ENCODE measurements at regions not wholly inside any gene's neighbourhood (a gene's known extent, or its start where the extent isn't known, plus 50 kb on each side); places are given as distances from the start of the nearest gene placed in this dataset.

DNA sequence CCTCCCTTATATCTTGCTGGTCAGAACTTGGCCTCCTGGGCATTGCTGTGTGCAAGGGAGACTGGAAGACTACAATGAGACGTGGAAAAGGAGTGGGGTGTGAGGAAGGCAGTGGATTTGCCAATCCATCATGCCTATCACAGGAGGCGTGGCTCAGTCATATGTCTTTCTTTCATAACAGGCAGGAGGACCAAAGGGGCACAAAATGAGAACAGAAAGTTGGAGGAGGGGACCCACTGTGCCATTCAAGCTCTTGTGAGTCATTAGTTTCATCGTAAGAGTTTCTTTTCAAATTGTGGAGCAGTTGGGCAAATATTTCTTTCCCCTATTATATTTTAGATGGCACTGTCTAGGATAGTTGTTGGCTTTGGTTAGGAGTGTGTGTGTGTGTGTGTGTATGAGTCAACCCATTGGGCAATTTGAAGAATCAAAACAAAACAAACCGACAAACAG is 471.5 kb downstream of the TSHZ3 start:
- Histone ChIP-seq H4K20me1 (ENCODE audit: insufficient read depth, low read length) (no peaks in the 10 kb centered on the region), H3K79me2 (ENCODE audit: low read length) (no peaks in the 10 kb centered on the region), H3K9me3 (replicated peaks; ENCODE audit: insufficient read depth, low read length) (no peaks in the 10 kb centered on the region), H3K4me3 (ENCODE audit: low read length) (no peak overlapping the region), H3K27ac (ENCODE audit: low read length) (no peak overlapping the region), H3K4me2 (ENCODE audit: low read depth, low read length) (no peak overlapping the region), H3K9me2 (replicated peaks; ENCODE audit: insufficient read depth, low read length) (no peaks in the 10 kb centered on the region), H2AFZ (ENCODE audit: low read length) (no peak overlapping the region), H3K27me3 (replicated peaks; ENCODE audit: insufficient read depth, low read length) (no peaks in the 10 kb centered on the region; the same call in none of the 2 replicates), H3K36me3 (replicated peaks; ENCODE audit: insufficient read depth, low read length) (no peaks in the 10 kb centered on the region), H3K4me1 (ENCODE audit: low read length) (no peaks in the 10 kb centered on the region), H3F3A (ENCODE audit: insufficient read depth, low read length) (no peaks in the 10 kb centered on the region), H3K9ac (ENCODE audit: low read length) (no peak overlapping the region)
- DNase-seq = no peak
- TF ChIP-seq EZH2phosphoT487 (IDR thresholded peaks at IDR 0.05; ENCODE audit: low read length) (no peak), EZH2 (optimal IDR thresholded peaks at IDR 0.05; ENCODE audit: low read depth, low read length) (no peak)
- TF ChIP-seq, protein P1, sequence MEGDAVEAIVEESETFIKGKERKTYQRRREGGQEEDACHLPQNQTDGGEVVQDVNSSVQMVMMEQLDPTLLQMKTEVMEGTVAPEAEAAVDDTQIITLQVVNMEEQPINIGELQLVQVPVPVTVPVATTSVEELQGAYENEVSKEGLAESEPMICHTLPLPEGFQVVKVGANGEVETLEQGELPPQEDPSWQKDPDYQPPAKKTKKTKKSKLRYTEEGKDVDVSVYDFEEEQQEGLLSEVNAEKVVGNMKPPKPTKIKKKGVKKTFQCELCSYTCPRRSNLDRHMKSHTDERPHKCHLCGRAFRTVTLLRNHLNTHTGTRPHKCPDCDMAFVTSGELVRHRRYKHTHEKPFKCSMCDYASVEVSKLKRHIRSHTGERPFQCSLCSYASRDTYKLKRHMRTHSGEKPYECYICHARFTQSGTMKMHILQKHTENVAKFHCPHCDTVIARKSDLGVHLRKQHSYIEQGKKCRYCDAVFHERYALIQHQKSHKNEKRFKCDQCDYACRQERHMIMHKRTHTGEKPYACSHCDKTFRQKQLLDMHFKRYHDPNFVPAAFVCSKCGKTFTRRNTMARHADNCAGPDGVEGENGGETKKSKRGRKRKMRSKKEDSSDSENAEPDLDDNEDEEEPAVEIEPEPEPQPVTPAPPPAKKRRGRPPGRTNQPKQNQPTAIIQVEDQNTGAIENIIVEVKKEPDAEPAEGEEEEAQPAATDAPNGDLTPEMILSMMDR (IDR thresholded peaks at IDR 0.05; ENCODE audit: low read length) = no peak

DNA sequence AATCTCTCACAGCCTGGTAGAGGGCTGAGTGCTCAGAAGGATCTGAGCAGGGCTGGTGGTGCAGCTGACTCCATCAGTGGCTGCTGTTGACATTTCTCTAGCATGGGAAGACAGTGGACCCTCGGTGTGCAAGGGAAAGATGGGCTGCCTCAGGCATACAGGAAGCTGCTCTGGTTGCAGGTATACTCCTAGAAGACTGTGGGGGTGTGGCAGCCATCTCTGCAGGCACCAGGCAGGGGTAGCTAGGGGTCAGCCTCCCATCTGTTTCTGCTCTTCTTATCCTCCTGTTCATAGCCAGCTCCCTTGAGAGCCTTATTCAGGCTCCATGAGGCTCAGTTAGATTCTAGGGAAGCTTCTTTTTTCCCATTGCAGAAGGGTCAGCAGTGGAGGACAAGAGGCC is 475.5 kb downstream of the TSHZ3 start:
- H3K27me3 ChIP-seq (replicated peaks; ENCODE audit: insufficient read depth, low read length) = no peaks in the 10 kb centered on the region; the same call in none of the 2 replicates
- no peaks in the 10 kb centered on the region for H3K36me3 ChIP-seq (replicated peaks; ENCODE audit: insufficient read depth, low read length)
- no peaks in the 10 kb centered on the region for H3K79me2 ChIP-seq (ENCODE audit: low read length)
- H3K27ac ChIP-seq (ENCODE audit: low read length) = no peak overlapping the region
- H3K9me3 ChIP-seq (replicated peaks; ENCODE audit: insufficient read depth, low read length) = no peaks in the 10 kb centered on the region
- no peaks in the 10 kb centered on the region for H3K9me2 ChIP-seq (replicated peaks; ENCODE audit: insufficient read depth, low read length)
- no peaks in the 10 kb centered on the region for H3K4me1 ChIP-seq (ENCODE audit: low read length)
- H3F3A ChIP-seq (ENCODE audit: insufficient read depth, low read length) = no peaks in the 10 kb centered on the region
- no peak for DNase-seq
- no peaks in the 10 kb centered on the region for H4K20me1 ChIP-seq (ENCODE audit: insufficient read depth, low read length)
- H3K4me3 ChIP-seq (ENCODE audit: low read length) = no peak overlapping the region
- no peak overlapping the region for H3K4me2 ChIP-seq (ENCODE audit: low read depth, low read length)
- no peak overlapping the region for H2AFZ ChIP-seq (ENCODE audit: low read length)
- TF ChIP-seq EZH2 (optimal IDR thresholded peaks at IDR 0.05; ENCODE audit: low read depth, low read length) (no peak), EZH2phosphoT487 (IDR thresholded peaks at IDR 0.05; ENCODE audit: low read length) (no peak)
- TF ChIP-seq, protein P1 (IDR thresholded peaks at IDR 0.05; ENCODE audit: low read length) = no peak
- no peak overlapping the region for H3K9ac ChIP-seq (ENCODE audit: low read length)

DNA sequence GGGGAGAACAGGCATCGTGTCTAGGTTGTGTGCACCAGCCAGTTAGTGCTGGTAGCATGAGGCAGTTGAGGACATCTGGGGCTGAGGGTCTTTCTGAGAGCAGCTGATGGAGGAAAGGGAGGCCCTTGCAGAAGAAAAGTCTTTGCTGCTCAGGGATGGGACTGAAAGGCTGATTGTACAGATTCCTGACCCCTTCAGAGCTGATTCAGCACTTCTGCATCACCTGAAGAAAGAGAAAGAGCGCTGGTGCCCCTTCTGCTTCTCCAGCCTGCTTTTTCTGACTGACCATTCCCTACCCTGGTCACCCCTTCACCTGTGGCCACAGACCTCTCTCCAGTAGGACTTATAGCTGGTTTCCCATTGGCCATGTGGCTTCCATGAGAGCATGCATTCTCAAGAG is 476.2 kb downstream of the TSHZ3 start:
- H3K27ac ChIP-seq (ENCODE audit: low read length) = no peak overlapping the region
- DNase-seq = no peak
- no peaks in the 10 kb centered on the region for H3K9me3 ChIP-seq (replicated peaks; ENCODE audit: insufficient read depth, low read length)
- no peaks in the 10 kb centered on the region for H3F3A ChIP-seq (ENCODE audit: insufficient read depth, low read length)
- H3K36me3 ChIP-seq (replicated peaks; ENCODE audit: insufficient read depth, low read length) = no peaks in the 10 kb centered on the region
- H3K9ac ChIP-seq (ENCODE audit: low read length) = no peak overlapping the region
- no peaks in the 10 kb centered on the region for H4K20me1 ChIP-seq (ENCODE audit: insufficient read depth, low read length)
- no peak overlapping the region for H2AFZ ChIP-seq (ENCODE audit: low read length)
- no peaks in the 10 kb centered on the region for H3K79me2 ChIP-seq (ENCODE audit: low read length)
- no peaks in the 10 kb centered on the region; the same call in none of the 2 replicates for H3K27me3 ChIP-seq (replicated peaks; ENCODE audit: insufficient read depth, low read length)
- no peaks in the 10 kb centered on the region for H3K4me1 ChIP-seq (ENCODE audit: low read length)
- TF ChIP-seq EZH2 (optimal IDR thresholded peaks at IDR 0.05; ENCODE audit: low read depth, low read length) (no peak), EZH2phosphoT487 (IDR thresholded peaks at IDR 0.05; ENCODE audit: low read length) (no peak)
- TF ChIP-seq, protein P1 (IDR thresholded peaks at IDR 0.05; ENCODE audit: low read length) = no peak
- H3K4me3 ChIP-seq (ENCODE audit: low read length) = no peak overlapping the region
- H3K9me2 ChIP-seq (replicated peaks; ENCODE audit: insufficient read depth, low read length) = no peaks in the 10 kb centered on the region
- no peak overlapping the region for H3K4me2 ChIP-seq (ENCODE audit: low read depth, low read length)

Data from MM.1S (cell line).